HG03097 (cell line): ENCODE measurements at regions not wholly inside any gene's neighbourhood (a gene's known extent, or its start where the extent isn't known, plus 50 kb on each side); places are given as distances from the start of the nearest gene placed in this dataset.

Experiments
- ATAC-seq: cut with Tn5 transposase; IDR thresholded peaks from one replicate; pipeline ENCODE4 v1.9.1; 2021; ENCODE audit not compliant: unreplicated experiment, low FRiP score

DNA sequence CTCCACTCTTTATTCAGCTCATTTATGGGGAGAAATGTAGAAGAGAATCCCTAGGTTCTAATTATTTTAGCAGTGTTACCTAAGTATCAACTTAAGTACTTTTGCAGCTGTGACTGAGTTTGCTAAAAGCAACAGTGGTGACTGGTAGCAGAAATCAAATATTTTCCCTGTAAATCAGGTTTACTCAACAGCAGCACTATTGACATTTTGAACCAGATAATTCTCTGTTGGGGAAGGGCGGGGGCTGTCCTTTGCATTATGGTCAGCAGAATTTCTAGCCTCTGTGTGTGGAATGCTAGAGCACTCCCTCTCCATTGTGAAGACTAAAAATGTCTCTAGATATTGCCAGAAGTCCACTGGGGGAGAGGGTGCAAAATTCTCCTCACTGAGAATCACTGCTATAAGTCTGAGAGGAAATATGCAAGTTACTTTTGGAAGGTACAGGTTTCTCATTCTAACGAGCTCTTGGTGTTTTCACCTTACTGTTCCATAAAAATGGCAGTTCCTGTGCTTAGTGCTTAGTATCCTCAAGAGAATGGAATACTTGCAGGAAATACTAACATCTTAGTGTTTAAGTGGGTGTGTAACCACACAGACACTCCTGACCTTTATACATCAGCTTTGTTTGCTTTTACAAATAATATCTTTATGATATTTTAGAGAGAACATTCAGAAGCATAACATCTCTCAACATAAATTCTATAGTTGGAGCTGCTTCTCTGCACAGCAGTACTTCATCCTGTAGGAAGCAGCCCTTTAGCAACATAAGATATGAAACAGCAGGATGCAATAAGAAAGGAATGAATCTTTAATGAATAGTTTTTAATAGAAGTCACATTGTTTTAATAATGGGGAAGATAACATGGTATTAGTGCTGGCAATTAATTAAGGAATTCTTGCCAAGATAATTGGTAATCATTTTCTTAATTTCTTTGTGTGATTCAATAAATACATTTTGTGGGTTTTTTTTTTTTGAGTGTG, 246.5 kb upstream of the GOLIM4 start:
- no peak for ATAC-seq

DNA sequence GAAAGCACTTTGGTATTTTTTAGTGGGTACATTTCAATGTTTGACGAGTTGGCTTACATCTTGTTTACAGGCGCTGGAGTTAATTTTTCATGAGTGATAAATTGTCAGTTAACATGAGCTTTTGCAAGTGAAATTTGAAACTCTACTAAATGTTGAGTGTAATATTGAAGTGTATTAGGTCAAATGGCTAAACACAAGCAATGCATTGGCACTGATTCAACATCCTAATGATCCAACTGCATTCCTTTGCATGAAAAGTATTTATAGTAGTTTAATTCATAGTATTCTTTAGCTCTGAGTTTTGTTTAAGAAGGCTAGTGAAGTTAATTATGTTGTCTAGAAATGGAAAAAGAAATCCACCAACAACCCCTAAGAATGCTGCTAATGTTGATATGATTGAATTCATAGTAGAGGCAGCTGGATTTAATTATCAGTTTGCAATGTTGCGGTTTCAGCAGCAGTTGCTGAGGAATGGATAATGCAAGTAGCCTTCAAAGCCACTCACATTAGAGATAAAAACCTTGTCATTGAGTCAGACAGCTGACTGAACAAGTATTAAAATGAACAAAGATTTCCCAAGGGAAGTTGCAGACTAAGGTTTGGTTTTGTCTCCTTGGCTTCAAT, 245.6 kb upstream of the GOLIM4 start:
- no peak for ATAC-seq

GRCh38 chr3:168338161-168338560, 242.4 kb upstream of the GOLIM4 start:
- ATAC-seq: no peak

DNA sequence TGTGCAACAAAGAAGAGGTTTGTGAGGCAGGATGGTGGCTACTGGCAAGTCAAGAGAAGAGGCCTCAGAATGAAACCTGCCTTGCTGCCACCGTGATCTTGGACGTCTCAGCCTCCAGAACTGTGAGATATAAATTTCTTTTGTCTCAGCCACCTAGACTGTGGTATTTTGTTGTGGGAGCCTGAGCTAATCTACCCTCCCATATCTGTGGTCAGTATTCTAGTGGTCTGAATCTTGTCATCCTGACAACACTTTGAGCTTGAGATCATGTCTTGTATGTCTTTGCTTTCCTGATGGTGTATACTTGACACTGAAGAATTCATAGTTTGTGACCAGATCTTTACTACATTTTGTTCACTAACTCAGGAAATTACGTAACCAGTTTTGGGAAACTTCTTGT, 240.6 kb upstream of the GOLIM4 start:
- ATAC-seq: no peak

DNA sequence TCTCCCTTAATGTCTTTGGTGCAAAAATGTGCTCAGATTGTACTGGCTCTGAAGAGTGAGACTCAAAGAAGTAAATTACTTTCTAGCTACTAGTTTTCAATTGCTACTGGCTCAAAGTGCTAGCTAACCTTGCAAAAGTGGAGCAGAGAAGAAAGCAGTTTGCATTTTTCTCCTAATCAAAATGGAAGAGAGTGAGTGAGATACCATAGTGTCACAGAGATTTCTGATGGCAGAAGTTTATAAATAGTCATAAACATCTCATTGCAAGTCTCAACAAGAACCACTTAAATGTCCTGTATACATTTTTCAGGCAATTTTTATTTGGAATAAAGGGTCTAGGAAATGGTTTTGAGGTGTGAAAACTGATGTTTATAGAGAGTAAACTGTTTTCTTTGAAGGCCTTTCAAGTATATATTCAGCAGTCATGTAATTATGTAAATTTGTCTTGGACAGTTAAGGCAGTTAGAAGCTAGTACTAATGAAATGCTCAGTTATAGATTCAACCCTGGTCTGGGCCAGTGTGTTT, 237.7 kb upstream of the GOLIM4 start:
- ATAC-seq: no peak

GRCh38 chr3:168331756-168332155, 236.0 kb upstream of the GOLIM4 start:
- ATAC-seq: no peak

DNA sequence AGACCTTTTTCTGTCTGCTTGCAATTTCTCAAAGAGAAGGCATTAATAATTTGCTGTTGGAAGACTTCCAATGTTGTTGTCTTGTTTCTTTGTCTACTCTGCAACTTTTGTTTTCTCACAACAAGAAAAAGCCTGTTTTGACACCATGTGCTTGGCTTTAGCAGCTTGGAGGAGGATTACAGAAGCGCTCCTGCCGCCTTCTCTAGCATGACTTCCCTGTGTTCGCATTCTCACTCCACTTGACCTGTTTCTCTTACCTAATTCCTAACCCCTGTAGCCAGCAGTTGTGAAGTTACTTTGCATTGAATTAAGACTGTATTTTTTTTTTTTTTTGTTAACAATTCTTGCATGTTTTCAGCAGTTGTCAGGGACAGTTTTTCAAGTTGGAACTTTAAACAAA, 235.3 kb upstream of the GOLIM4 start:
- ATAC-seq: no peak

DNA sequence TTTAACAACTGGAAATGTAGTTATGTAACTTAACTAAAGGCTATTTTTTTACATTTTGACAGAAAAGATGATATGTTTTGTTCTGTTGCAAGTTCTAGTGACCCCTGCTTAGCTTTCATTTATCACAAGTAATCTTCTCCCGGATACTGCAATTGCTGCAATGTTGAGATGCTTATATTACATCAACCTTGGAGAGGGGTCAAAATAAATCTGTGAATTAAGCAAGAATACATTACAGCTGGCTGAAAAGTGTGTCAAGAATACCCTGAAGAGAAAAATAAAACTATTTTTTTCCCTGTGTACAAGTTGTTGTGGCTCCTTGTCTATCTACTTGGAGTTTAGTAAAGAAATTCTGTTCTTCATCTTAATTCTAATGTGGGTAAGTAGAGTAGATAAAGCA, 232.1 kb upstream of the GOLIM4 start:
- ATAC-seq: no peak

DNA sequence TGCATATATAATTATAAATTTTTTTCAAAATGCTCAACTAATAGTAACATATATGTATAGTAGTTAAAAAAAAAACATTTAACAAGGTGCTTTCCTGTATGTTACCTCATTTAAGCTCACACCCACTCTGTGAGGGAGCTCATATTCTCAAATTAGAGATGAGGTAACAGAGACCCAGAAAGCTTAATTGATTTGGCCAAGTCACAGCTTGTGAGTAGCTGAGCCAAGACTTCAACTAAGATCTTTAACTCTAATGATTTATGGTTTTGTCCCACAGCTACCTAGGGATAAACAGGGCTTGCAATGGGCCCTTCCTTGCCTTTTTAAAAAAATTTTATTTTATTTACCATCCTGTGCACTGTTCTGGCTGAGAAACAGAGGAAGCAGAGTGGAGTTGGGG, 230.0 kb upstream of the GOLIM4 start:
- ATAC-seq: no peak

DNA sequence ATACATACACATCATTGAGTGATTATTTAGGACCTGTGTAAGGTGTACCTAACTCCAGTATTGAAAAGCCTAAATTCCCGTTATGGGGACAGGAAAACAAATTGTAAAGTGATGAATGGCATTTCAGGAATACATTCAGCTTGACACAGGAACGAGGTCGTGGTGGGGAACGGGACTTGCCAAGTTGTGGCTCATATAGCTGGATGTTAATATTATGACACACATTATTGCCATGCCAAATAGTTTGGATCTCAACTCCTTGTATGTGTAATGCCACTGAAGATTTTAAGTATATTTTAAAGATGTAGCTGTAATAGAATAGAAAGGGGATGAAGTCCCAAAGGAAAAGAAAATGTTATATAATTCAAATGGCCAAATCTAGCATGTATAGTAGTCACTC, 227.2 kb upstream of the GOLIM4 start:
- no peak for ATAC-seq

DNA sequence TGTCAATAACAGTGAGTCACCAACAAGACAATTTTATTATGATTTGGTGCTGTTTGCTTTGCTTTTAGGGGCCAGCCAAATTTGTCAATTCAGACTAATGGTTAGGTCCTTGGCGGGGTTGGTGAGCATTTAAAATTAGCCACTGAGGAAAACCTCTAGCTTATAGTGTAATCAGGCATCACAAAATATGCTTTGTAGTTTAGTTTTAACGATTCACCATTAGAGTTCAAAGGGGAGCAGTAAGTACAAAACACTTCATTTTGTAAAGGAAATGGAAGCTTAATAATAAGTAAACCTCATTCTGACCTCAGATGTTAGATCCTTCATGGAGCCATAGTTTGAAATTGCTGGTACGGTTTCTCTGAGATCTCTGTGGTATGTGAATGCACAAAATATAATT, 218.4 kb upstream of the GOLIM4 start:
- ATAC-seq: no peak

DNA sequence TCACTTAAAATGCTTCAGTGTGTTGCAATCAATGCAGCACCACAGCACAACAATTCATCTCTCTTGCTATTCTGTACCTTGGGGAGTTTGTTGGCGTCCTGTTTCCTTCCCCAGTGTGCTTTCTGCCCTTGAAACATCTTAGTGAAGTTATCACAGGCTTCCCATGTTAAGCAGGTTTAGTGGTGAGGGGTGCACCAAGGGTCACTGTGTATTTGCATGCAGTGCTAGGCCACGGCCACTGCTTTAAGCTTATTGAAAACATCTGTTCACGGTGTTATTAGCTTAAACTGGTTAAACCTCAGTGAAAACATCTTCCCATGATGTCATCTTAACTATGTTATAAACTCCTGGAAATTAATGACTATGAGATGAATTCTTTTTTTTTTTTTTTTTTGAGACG, 217.3 kb upstream of the GOLIM4 start:
- no peak for ATAC-seq

GRCh38 chr3:168307893-168308292, 212.2 kb upstream of the GOLIM4 start:
- ATAC-seq: no peak

- ATAC-seq: no peak
Measured at GRCh38 chr3:168295027-168295426, 199.3 kb upstream of the GOLIM4 start.

GRCh38 chr3:168292296-168292695, 196.6 kb upstream of the GOLIM4 start:
- no peak for ATAC-seq

GRCh38 chr3:168289471-168290008, 193.8 kb upstream of the GOLIM4 start:
- no peak for ATAC-seq

DNA sequence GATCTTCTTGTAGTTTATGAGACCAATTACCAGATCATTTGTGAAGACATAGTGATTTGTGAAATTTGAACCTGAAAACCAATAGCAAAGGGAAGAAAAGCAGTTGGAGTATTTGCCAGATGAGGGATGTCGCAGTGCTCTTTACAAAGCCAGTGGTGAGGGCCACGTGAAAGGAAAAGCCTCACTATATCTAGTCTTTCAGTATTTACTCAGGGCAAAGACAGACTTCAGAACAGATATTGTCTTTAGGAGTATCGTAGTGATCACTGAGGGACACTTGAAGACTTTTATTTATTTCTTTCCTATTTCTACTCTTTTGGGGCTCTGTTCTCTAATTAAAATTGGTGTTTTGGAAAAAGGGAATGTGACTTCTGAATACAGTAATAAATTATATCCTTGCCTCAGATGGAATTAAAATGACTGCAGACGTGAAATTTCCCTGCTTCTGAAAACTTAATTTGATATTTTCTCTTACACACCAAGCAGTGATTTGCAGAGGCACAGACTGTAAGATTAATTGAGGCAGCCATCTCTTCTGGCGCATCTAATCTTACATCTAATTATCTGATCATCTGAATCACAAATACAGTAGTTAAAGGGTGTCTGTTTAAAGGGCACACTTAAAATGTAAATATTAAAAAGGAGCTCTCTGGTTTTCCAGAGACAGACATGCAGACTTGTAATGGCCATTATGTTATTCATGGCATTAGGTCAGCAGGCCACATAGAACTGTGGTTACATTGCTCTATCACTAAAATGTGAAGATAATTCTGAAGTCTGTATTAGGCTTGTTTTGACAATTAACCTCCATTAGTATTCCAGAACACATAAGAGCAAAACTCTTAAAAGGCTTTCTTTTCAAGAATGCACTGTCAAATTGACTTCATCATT, 193.0 kb upstream of the GOLIM4 start:
- no peak for ATAC-seq

GRCh38 chr3:168285506-168285905, 189.8 kb upstream of the GOLIM4 start:
- ATAC-seq: no peak

DNA sequence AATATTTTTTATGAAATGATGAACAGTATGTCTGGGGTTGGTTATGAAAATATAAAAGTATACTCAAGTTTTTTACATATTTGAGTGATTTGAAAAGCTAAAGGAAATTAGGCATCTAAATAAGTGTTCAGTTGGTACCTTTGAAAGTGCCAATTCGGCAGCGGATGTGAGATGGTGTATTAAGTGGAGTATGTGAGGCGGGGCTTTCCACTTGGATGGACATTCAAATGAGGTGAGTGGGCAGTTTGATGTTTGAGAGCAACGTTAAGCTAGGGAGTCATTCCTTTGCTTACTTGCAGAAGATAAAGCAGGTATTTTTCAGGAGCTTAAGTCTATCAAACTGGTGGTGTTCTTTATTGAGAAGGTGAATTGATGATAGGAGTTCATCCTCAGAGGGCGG, 189.0 kb upstream of the GOLIM4 start:
- ATAC-seq: no peak

DNA sequence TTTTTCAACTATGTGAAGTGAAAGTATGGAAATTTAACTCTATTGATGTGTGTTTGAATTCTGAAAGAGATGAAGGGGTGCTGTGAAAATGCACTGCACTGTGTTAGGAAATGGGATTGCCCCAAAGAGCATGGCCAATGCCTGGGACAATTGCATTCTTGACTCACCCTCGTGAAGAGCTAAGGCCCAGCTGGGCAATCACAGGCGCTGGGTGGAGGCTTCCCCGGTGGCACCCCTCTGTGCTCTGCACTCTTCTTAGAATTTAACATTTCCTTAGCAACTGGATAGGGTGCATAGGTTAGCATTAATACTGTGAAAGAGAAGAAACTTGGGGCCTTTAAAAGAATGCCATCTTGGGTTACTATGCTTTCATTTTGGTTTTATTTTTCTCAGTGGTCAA, 179.9 kb upstream of the GOLIM4 start:
- ATAC-seq: no peak

- peak; percentile 86 for ATAC-seq
Measured at GRCh38 chr3:168273917-168274316, 178.2 kb upstream of the GOLIM4 start.
